ENCODE measurements at regions not wholly inside any gene's neighbourhood (a gene's known extent, or its start where the extent isn't known, plus 50 kb on each side); places are given as distances from the start of the nearest gene placed in this dataset.

- no peak for TF ChIP-seq POLR2A (IDR thresholded peaks at IDR 0.05)
- TF ChIP-seq, protein P1, sequence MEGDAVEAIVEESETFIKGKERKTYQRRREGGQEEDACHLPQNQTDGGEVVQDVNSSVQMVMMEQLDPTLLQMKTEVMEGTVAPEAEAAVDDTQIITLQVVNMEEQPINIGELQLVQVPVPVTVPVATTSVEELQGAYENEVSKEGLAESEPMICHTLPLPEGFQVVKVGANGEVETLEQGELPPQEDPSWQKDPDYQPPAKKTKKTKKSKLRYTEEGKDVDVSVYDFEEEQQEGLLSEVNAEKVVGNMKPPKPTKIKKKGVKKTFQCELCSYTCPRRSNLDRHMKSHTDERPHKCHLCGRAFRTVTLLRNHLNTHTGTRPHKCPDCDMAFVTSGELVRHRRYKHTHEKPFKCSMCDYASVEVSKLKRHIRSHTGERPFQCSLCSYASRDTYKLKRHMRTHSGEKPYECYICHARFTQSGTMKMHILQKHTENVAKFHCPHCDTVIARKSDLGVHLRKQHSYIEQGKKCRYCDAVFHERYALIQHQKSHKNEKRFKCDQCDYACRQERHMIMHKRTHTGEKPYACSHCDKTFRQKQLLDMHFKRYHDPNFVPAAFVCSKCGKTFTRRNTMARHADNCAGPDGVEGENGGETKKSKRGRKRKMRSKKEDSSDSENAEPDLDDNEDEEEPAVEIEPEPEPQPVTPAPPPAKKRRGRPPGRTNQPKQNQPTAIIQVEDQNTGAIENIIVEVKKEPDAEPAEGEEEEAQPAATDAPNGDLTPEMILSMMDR (IDR thresholded peaks at IDR 0.05 in 4 of 5, conservative IDR thresholded peaks at IDR 0.05 in 1 of 5), result no peak
These were observed 340.1 kb upstream of the CHRM2 start for GRCh38 chr7:136528329-136528728.

All from gastrocnemius medialis (tissue), 4 donors.